NCI-H187 treated with DMSO at 0.1 percent for 48 hours (cell line): ENCODE measurements at regions not wholly inside any gene's neighbourhood (a gene's known extent, or its start where the extent isn't known, plus 50 kb on each side); places are given as distances from the start of the nearest gene placed in this dataset.

Experiments used
- DNase-seq: peaks from one replicate; lab custom pipeline; 2025; lab: John Stamatoyannopoulos, UW

DNA sequence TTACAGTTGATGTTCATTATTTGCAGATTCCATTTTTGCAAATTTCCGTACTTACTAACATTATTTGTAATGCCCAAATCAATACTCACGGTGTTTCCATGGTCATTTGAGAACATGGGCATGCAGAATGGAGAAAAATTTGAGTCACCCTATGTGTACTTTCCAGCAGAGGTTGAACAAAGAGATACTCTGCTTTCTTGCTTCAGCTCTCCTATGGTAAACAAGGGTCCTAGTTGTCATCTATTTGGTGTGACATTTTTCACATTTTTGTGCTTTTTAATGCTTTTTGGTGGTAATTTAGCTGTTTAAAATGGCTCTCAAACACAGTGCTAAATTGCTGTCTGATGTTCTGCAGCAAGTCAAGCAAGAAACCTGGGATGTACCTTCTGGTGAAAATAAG is 444.4 kb upstream of the CELF4 start:
- DNase-seq: no peak

DNA sequence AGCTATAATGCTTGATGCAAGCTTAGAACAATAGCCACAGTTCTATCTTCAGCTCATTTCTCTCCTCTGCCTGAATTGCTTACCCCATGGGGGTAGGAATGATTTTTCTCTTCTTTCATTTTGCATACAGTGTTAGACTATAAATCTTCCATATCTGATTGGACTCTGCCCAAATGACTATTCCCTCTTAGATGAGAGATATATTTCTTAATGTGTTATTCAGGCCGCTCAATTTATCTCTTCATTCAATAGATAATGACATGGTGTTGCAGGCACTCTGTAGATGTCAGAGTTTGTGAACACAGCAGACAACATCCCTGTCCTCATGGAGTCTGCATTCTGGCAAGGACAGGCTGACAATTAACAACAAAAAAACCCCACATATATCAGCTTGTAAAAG is 443.7 kb upstream of the CELF4 start:
- DNase-seq: no peak

DNA sequence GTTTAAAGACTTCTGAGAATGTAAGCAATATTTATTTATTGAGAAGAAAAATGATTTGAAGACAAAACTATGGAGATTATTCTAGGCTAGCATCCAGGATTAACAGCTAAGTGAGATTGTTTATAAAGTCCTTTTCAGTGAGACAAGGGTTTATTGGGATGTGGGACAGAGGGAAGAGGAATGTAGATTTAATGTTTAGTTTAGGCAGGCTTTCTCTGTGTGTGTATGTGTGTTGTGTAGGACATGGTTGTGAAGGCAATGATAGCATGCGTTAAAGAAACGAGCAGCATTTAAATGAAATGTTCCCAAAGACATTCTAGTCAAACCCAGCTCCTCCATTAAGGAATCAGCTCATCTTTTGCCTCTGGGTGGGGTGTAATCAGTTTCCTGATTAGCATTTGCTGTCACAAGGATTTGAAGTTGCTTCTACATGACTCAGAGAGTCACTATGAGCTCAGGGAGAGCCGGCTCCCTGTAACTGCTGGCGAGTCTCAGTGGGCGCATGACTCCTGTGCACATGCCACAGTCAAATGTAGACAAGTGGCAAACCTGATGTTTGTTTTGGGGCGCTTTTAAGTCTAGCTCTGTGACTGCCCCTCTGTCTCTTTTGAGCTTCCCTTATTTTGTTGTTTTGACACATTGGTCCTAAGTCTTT is 442.2 kb upstream of the CELF4 start:
- DNase-seq: no peak

GRCh38 chr18:38007026-38007425 is 441.4 kb upstream of the CELF4 start:
- DNase-seq: no peak

DNA sequence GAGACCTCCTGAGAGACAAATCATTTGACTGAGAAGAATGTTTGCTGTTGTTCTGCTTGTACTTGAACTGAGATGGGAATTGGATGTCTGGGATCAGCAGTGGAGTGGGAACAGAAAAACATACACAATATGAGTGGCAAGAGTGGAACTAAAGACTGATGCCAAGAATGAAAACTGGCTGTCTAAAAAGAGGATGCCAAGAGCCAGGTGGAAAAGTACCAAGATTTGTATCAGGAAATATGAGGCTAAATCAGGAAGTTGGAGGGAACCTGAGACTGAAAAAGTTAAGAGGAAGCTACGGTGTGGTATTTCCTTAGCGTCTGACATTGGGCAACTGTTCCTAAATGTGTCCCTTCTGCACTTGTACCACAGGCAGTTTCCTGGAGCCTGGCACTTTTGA is 440.9 kb upstream of the CELF4 start:
- no peak for DNase-seq

- DNase-seq: no peak
Observed at GRCh38 chr18:37997695-37998094, 432.1 kb upstream of the CELF4 start.

DNA sequence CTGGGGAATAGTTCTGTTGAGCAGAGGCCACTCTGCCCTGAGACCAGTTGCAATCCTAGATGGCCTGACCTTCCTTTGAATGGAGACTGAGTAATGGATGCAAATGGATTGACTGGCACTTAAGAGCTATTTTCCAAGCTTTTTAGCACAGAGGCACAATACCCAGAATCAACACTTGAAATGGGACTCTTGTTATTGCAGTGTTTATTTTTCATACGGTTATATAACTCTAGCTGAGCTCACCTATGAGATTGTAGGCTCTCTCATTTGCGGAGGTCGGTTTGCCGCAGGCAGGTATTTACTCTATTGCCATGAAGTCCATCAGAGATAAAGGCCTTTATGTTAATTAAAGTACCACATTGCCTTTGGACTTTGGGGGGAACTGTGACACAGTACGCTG is 422.3 kb upstream of the CELF4 start:
- DNase-seq: peak; percentile 91

GRCh38 chr18:37986665-37987064 is 421.1 kb upstream of the CELF4 start:
- no peak for DNase-seq

- DNase-seq: no peak
Observed at GRCh38 chr18:37985126-37985525, 419.5 kb upstream of the CELF4 start.

DNA sequence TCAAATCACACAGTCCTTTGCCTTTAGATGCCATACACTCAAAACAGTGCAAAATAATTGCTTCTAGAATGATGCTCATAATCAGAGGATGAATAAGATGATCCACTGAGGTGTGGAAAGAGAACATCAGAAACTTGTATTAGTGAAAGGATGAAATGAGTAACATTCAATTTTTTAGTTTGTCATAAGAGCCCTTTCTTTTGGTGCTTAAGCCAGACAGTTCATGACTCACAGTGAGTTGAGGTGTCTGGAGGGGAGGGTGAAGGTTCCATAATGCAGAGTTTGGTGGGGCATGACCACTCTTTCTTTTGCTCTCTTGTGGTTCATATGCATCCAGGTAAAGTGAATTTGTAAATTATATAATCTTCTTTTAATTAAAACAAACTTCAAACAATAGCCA is 415.0 kb upstream of the CELF4 start:
- DNase-seq: no peak

GRCh38 chr18:37975446-37975845 is 409.8 kb upstream of the CELF4 start:
- no peak for DNase-seq

- no peak for DNase-seq
Observed at GRCh38 chr18:37967261-37967660, 401.7 kb upstream of the CELF4 start.

DNA sequence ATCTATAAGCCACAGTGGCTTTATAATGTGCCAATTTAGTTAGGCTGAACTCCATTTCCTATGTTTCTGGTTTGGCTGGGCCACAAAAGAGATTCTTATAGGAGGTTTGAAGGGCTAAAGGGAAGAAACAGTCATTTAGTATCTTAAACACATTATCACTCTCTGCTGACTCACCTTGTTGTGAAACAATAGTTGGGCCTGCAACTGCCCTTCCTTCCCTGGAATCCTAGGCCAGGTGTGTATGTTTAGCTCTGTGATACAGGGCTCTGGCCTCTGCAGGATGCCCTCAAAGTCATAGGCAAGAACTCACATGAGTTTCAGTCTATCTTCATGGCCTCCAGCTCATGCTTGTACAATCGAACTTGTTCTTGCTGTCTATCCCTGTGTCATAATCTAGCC is 400.0 kb upstream of the CELF4 start:
- no peak for DNase-seq

- DNase-seq: no peak
Observed at GRCh38 chr18:37964885-37965571, 399.4 kb upstream of the CELF4 start.

DNA sequence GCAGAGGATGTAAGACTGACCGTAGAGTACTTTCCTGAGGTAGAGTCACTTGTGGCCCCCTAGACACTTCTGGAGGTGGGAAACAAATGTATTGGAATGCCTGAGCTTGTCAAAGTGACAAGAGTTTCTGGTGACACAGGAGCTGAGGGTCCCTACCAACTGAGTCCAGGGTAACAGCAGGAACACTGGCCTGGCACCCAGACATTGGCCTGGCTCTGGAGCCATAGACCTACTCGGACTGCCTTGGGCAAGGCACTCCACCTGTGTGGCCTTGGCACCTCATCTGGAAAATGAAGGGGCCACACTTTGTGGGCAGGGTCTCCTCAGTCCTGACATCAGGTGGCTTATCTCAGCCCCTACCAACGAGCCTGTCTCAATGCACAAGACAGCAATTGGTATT is 398.2 kb upstream of the CELF4 start:
- DNase-seq: no peak

DNA sequence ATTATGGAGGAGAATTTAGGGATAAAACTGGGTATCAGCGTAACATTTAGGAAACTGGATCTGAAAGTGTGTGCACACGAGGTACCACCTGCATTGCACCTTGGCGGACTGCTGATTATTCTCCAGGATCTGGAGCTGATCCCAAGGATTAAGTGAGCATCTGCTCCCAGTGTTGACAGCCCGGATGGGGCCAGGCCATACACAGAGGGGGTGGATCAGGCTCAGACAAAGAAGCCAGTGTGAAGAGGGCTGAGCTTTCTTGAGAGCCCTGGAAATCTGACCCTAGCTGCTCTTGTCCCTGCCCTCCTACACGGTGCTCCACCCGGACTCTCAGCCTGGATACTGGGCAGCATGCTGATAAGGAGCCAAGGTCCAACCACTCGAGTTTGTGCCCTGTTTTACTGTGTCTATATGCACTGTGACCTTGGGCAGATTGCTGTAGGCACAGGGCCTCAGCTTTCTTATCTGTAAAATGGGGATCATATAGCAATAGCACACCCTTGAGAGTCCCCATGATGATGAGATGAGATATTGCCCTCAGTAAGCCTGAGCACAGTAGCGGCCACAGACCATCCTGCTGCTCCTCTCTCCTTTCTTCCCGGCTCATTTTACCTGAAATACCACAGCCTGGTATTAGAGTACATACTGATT is 396.8 kb upstream of the CELF4 start:
- no peak for DNase-seq

- no peak for DNase-seq
Observed at GRCh38 chr18:37958499-37958898, 392.9 kb upstream of the CELF4 start.

- DNase-seq: no peak
Observed at GRCh38 chr18:37956902-37957301, 391.3 kb upstream of the CELF4 start.

DNA sequence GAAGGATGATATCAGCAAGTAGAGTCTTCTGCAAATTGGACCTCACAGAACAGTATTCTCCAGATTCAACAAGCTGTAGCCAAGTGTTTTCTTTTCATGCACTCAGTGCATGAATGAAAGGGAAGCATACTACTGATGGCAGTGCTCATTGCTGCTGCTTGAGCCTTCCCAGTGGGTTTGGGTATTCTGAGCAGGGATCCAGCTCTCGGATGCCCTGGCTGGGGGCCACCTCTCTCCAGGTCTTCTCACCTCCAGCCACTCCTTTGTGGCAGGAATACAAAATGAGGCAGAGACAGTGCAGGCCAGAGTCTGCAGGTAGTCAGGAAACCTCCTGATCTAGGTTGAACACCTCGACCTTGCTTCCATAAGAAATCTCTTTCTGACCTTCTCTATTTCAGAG is 390.4 kb upstream of the CELF4 start:
- DNase-seq: peak; percentile 20

- DNase-seq: no peak
Observed at GRCh38 chr18:37955201-37955600, 389.6 kb upstream of the CELF4 start.

DNA sequence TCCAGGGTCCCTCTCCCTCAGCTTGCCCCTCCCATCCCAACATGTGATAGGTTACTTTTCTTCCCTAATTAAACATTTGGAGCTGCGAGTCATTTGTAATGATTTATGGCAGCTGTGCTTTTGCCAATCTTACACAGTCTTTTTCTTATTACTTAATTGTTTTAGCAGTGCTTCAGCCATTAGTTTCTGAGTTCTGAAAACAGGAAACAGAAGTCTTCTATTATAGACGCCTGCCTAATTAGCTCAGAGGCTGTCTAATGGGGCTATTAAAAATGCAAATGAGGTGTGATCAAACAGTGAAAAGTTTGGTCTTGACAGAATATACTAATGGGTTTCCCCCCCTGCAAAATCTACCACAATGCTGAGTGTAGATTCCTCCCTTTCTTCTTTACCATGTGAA is 388.3 kb upstream of the CELF4 start:
- DNase-seq: no peak

GRCh38 chr18:37948471-37948870 is 382.9 kb upstream of the CELF4 start:
- DNase-seq: no peak

GRCh38 chr18:37946324-37946723 is 380.7 kb upstream of the CELF4 start:
- peak; percentile 60 for DNase-seq
